Erythroblast (primary cell): ENCODE measurements at regions not wholly inside any gene's neighbourhood (a gene's known extent, or its start where the extent isn't known, plus 50 kb on each side); places are given as distances from the start of the nearest gene placed in this dataset.

Source experiments
- DNase-seq, 2 experiments: peaks; one replicate each; lab custom pipeline; 2025; lab: John Stamatoyannopoulos, UW
- GATA1 ChIP-seq: IDR thresholded peaks from 2 replicates; pipeline ENCODE4 v1.6.1; 2011; ENCODE audit warnings: low read depth, mild to moderate bottlenecking, control low read depth, low read length, moderate library complexity
- POLR2A ChIP-seq: IDR thresholded peaks from 2 replicates; pipeline ENCODE4 v1.6.1; 2011; ENCODE audit warnings: mild to moderate bottlenecking, low read length

DNA sequence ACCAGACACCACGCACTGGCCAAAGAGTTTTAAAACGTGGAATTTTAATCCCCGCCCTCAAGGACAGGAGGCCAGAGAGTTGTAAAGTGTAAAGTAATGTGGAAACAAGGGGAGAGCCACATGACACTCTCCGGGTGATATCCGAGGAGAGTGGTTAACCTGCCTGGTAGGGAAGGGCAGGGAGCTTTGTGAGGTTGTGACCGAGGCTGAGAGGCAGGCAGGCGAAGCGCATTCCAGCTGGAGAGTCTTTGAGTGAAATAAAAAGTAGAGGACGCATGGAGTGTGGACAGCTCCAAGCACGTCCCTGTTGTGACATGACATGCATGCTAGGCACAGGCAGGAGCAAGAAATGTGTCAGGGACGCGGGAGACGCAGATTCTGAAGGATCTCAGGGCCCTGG, 539.5 kb downstream of the RNF144A start:
- TF ChIP-seq POLR2A (no peak), GATA1 (no peak)
- no peak for DNase-seq

DNA sequence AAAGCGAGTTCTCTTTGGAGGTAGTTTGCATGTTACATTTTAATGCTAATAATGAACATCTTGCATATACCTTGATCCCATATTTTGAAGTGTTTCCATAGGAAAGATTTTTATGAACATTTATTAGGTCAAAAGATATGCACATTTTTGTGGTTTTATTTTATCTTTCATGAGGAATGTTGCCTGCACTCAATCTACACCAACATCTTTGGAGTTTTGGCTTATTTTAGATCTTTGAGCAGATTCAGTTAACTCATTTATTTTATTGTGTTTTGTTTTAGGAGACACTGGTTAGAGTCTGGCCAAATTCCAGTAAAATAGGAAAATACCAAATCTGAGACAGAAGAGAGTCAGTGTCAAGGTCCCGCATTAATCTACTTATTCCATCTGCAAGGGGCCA, 540.9 kb downstream of the RNF144A start:
- DNase-seq: no peak
- TF ChIP-seq POLR2A (no peak), GATA1 (no peak)

DNA sequence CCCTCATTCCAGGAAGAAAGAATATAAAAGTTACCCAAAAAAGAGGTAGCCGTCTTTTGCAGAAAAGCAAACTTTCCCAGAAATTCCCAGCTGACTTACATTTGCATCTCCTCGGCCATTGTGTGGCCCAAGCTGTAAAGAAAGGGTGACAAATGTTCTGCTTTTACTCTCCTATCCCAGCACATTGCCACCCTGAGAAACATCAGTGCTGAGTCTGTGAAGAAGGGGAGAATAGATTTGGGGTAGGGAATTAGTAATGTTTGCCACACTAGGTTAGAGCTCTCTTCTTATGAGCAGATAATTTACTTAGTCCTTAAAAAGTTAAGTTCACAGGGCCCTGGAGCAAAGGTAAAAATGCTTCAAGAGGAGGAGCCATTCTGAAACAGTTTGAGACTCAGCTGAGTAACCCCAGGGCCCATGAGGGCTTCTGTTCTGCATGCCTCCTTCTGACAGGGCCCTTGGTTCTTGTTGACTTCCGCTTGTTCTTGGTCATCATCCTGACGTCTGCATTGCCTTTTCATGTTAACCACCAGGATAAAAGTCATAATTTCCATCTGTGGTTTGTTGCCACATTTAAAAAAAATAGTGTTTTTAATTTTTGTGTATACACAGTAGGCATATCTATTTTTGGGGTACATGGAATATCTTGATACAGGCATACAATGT, 550.7 kb downstream of the RNF144A start:
- TF ChIP-seq GATA1 (no peak), POLR2A (no peak)
- no peak for DNase-seq

DNA sequence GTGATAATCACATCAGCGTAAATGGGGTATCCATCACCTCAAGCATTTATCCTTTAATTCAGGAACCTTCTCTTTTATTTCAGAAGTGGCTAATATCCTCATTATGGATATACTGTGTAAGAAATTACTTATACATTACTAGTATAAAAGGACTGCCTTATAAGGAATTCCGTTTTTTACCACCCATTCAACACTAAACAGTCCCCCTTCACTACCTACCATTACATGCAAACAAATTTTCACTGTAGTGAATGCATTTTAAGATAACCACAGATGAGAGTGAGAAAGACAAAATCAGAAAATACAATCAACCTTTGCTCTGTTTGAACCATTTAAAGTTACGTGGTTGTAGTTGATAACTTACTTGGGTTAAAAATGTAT, 551.2 kb downstream of the RNF144A start:
- no peak for TF ChIP-seq GATA1
- no peak for TF ChIP-seq POLR2A
- DNase-seq: no peak

DNA sequence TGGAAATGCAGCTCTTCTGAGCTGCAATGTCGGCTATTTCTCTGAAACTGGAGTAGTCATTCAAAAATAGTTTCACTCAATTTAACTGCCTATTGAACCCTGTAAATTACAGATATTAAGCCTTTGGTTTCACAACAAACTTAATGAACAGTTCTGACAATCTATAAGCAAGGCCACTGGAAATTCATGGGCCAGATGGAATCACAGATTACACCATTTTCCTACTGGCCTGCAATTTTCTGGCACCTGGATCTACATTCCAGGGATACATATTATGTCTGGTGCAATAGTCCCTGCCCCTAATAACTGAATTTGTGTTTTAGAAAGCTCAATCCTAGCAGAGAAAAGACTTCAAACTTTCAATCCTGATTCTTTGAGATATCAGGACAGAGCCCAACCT, 551.7 kb downstream of the RNF144A start:
- TF ChIP-seq POLR2A (no peak), GATA1 (no peak)
- no peak for DNase-seq

DNA sequence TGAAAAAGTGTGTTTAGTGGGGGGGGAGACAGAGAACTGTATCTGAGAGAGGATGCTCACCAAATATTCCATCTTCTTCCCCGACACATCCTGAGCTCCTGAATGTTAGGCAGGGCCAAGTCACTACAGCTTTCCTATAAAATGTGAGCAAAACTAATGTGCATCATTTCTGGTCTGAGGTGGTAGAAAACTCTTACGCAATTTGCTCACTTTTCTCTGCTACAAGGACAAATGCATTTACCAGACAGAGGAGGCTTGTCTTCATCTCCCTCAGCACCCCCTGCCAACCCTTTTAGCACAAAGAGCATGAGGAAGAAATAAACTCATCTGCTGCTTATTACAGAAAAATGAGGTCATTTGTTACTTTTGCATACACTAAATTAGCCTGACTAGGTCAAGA, 554.0 kb downstream of the RNF144A start:
- TF ChIP-seq POLR2A: no peak
- TF ChIP-seq GATA1: no peak

DNA sequence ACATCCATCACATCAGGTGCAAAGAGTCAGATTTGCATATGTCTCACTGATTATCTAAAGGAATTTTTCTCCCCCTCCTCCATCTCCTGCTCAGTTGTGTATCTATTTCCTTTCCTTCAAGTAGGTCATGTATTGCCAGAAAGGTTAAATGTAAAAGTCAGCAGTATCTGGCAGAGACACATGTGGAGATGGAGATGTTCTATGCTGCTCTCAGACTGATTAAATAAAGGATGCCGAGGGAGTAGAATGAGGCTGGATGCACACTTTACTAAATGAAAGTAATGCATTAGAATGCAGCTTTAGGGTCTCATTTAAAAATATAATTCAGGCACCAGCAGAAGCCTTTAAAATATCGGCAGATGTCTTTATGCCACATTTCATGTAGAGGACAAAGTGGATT, 555.3 kb downstream of the RNF144A start:
- no peak for DNase-seq
- TF ChIP-seq POLR2A: no peak
- no peak for TF ChIP-seq GATA1

More for the DNA sequence above, 554.0 kb downstream of the RNF144A start:
- no peak for DNase-seq

DNA sequence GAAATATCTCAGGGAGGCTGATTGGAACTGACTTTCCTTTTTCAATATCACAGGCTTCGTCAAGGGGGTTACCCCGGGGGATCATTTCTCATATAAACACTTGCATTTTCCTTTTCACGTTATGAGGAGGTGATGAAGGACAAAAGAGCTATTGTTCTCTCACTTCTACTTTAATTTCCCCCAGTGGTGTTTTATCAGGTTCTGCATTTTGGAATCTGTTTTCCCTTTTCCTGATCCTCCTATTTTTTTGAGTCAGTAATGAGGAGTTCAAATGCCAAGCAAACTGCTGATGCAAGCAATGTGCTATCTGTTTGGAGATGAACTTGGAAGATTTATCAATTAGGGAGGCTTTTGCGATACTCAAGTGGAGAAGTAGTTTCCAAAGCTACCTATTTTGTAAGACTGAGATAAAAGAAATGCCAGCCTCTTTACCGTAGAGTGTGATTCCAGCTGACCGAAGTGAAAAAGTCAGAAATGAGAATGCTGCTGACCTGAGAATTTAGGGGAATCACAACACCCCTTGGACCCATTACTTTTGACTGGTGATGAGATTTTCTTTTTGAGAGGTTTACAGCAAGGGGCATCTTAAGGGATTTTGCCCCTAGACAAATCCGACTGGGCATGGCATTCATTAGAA, 556.0 kb downstream of the RNF144A start:
- DNase-seq: no peak
- no peak for TF ChIP-seq POLR2A
- TF ChIP-seq GATA1: no peak

DNA sequence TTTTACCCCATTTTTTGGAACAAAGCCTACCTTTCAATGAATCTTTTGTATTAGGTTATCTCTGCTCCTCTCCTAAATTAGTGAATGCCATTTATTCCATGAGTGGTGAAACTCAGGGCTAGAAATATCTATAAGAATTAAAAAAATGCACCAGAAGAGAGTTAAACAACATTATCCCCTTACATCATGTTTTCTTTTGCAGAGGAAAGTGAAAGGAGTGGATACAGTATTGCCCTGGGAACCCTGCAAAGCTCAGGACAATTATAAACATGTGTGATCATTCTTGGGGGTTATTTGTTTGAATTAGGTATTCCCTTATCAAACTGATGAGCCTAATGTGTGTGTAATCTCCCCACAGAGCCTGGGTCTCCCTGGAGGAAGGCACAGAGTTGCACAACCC, 559.2 kb downstream of the RNF144A start:
- no peak for TF ChIP-seq POLR2A
- no peak for TF ChIP-seq GATA1
- no peak for DNase-seq

DNA sequence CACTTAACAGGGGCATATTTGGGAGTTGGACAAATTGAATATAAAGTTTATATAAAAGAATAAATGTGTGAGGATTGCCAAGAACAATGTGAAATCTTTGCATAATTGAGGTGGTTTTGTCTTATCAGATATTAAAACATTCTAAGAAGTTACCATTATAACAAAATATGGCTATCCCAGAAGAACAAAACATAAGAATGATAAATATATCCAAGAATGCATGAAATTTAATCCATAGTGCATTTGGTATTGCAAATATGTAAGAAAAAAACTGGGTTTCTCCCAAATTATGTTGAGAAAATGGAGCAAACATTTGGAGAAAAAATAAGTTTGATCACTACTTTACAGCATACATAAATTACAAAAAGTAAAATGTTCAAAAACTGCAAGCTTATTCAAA, 562.4 kb downstream of the RNF144A start:
- no peak for DNase-seq
- TF ChIP-seq GATA1: no peak
- TF ChIP-seq POLR2A: no peak

DNA sequence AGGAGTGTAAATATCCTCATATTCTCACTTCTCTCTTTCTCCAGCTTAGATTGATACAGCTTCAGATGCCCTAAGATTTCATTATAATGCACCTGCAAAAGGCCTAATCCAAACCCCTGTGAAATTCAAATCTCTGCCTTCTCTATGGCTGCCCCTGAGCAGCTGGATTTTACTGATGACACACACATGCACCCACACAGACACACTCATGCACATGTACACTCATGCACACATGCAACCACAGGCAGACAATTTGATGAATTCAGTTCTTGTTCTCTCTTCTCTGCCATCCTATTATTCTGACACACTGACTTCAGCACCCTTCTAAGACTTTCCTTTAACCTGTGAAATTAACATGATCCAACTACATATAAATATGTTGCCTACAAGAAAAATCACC, 563.2 kb downstream of the RNF144A start:
- no peak for DNase-seq
- TF ChIP-seq POLR2A (no peak), GATA1 (no peak)

DNA sequence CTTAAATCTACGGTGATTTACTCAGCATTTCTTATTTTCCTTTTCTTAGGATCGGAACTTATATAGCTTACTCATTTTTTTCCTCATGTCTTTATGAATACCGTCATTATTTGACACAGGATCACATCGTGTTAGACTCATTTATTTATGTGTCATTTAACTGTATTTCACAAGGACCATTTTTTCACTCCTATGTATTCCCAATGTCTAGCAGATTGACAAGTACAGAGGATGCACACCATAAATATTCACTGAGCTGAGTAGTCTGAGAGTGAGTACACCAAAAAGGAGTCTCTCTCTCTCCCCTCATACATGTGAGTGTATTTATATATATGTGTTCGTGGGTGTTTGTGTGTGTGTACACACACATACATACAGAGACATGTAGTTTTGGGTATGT, 573.5 kb downstream of the RNF144A start:
- no peak for DNase-seq
- TF ChIP-seq GATA1 (no peak), POLR2A (no peak)

DNA sequence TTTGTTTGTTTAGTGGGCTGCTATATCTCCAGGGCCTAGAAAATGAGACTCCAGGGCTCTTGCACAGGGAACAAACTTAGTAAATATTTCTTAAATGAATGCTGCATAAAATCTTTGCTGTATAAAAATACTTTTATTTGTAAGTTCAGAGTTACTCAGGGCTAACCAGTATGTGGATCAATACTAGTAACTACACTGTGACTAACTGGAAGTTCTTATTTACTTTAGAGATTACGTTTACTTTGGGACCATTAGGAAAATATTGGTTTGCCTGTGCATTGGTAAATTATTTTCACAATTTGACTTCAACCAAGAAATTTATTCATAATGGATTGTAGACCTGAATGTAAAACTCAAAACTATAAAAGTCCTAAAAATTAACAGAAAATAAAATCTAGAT, 575.5 kb downstream of the RNF144A start:
- TF ChIP-seq POLR2A (no peak), GATA1 (no peak)
- DNase-seq: no peak

DNA sequence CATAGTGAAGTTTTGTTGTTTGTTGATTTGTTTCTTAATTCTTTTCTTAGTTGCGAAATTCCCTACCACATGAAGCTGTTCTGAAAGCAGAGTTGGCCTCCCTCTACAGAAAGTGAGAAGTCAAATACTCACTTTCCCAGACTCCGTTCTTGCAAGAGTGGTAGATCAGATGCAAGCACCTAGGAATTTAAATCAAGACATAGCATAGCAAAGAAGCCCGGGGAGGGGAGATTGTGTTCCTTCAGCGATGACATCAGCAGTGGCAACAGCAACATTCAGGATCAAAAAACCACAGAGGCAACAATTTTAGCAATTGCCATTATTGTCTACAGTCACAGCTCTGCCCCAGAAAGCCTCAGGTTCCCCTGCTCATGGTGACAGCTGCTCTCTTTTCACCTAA, 580.0 kb downstream of the RNF144A start:
- no peak for DNase-seq
- TF ChIP-seq POLR2A: no peak
- TF ChIP-seq GATA1: no peak

DNA sequence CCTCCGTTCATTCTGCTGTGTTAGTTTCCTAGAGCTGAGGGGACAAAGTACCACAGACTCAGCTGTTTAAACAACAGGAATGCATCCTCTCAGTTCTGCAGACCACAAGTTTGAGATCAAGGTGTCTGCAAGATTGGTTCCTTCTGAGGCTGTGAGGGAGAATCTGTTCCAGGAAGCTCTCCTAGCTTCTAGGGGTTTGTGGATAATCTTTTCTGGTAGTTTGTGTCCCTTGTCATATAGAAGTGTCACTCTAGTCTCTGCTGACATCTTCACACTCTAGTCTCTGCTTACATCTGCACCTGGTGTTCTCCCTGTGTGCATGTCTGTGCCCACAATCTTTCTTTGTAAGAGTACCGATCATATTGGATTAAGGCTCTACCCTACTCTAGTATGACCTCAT, 581.8 kb downstream of the RNF144A start:
- no peak for DNase-seq
- TF ChIP-seq POLR2A: no peak
